ENCODE measurements at regions not wholly inside any gene's neighbourhood (a gene's known extent, or its start where the extent isn't known, plus 50 kb on each side); places are given as distances from the start of the nearest gene placed in this dataset.

GRCh38 chr3:159607856-159608255 is 380.8 kb upstream of the IL12A start:
- Histone ChIP-seq H3K4me3 (no peak overlapping the region), H3K27ac (no peak overlapping the region), H3K27me3 (peaks cover 5% of the 10 kb centered on the region), H3K9me3 (no peaks in the 10 kb centered on the region), H3K36me3 (no peaks in the 10 kb centered on the region), H3K4me1 (no peaks in the 10 kb centered on the region)
- no peak for ATAC-seq
- WGBS, 2 donors (ENCODE audit: low coverage in 1 of 2) = 0 to 66% methylated on average over 1 to 3 of the region's 3 CpGs
- TF ChIP-seq CTCF (IDR thresholded peaks at IDR 0.05) = no peak
- TF ChIP-seq POLR2AphosphoS5 (IDR thresholded peaks at IDR 0.05) = no peak
- no peak for TF ChIP-seq POLR2A (IDR thresholded peaks at IDR 0.05)
- no peak for TF ChIP-seq EP300 (IDR thresholded peaks at IDR 0.05)

GRCh38 chr3:159608311-159608710 is 380.3 kb upstream of the IL12A start:
- Histone ChIP-seq H3K36me3 (no peaks in the 10 kb centered on the region), H3K4me3 (no peak overlapping the region), H3K27me3 (peaks cover 5% of the 10 kb centered on the region), H3K9me3 (no peaks in the 10 kb centered on the region), H3K27ac (no peak overlapping the region), H3K4me1 (no peaks in the 10 kb centered on the region)
- TF ChIP-seq EP300 (IDR thresholded peaks at IDR 0.05) (no peak), POLR2A (IDR thresholded peaks at IDR 0.05) (no peak), POLR2AphosphoS5 (IDR thresholded peaks at IDR 0.05) (no peak), CTCF (IDR thresholded peaks at IDR 0.05) (no peak)
- WGBS, 2 donors (ENCODE audit: low coverage in 1 of 2) = 67 to 73% methylated on average over 3 of the region's 3 CpGs
- no peak for ATAC-seq

GRCh38 chr3:159609625-159610024 is 379.0 kb upstream of the IL12A start:
- no peak for TF ChIP-seq POLR2A (IDR thresholded peaks at IDR 0.05)
- no peak for TF ChIP-seq POLR2AphosphoS5 (IDR thresholded peaks at IDR 0.05)
- no peak for TF ChIP-seq EP300 (IDR thresholded peaks at IDR 0.05)
- TF ChIP-seq CTCF (IDR thresholded peaks at IDR 0.05) = no peak

GRCh38 chr3:159616234-159616825 is 372.3 kb upstream of the IL12A start:
- no peak for TF ChIP-seq POLR2AphosphoS5 (IDR thresholded peaks at IDR 0.05)
- TF ChIP-seq CTCF (IDR thresholded peaks at IDR 0.05) = peak; percentile 36 to 80 (median 66)
- peak; percentile 37 for ATAC-seq
- no peaks in the 10 kb centered on the region for H3K9me3 ChIP-seq
- 28 to 34% methylated on average over 5 to 6 of the region's 7 CpGs for WGBS, 2 donors (ENCODE audit: low coverage in 1 of 2)
- H3K27me3 ChIP-seq = no peaks in the 10 kb centered on the region
- H3K4me3 ChIP-seq = no peak overlapping the region
- no peaks in the 10 kb centered on the region for H3K36me3 ChIP-seq
- H3K4me1 ChIP-seq = no peaks in the 10 kb centered on the region
- no peak overlapping the region for H3K27ac ChIP-seq

More at GRCh38 chr3:159609625-159610024, 379.0 kb upstream of the IL12A start:
- no peaks in the 10 kb centered on the region for H3K9me3 ChIP-seq
- H3K36me3 ChIP-seq = no peaks in the 10 kb centered on the region
- H3K27me3 ChIP-seq = no peaks in the 10 kb centered on the region
- H3K27ac ChIP-seq = no peak overlapping the region
- H3K4me1 ChIP-seq = no peaks in the 10 kb centered on the region
- WGBS, 2 donors (ENCODE audit: low coverage in 1 of 2) = 73 to 91% methylated on average over 4 to 5 of the region's 7 CpGs
- no peak for ATAC-seq
- no peak overlapping the region for H3K4me3 ChIP-seq

GRCh38 chr3:159619341-159619885 is 369.2 kb upstream of the IL12A start:
- H3K27me3 ChIP-seq = no peaks in the 10 kb centered on the region
- H3K4me1 ChIP-seq = no peaks in the 10 kb centered on the region
- H3K9me3 ChIP-seq = no peaks in the 10 kb centered on the region
- no peak overlapping the region for H3K4me3 ChIP-seq
- H3K36me3 ChIP-seq = no peaks in the 10 kb centered on the region
- 38 to 70% methylated on average over 3 of the region's 3 CpGs for WGBS, 2 donors (ENCODE audit: low coverage in 1 of 2)
- TF ChIP-seq POLR2AphosphoS5 (IDR thresholded peaks at IDR 0.05) = no peak
- TF ChIP-seq POLR2A (IDR thresholded peaks at IDR 0.05) = no peak
- TF ChIP-seq EP300 (IDR thresholded peaks at IDR 0.05) = no peak
- no peak for TF ChIP-seq CTCF (IDR thresholded peaks at IDR 0.05)
- ATAC-seq = no peak
- H3K27ac ChIP-seq = no peak overlapping the region

All from gastroesophageal sphincter (tissue), 4 donors.